ENCODE measurements at regions not wholly inside any gene's neighbourhood (a gene's known extent, or its start where the extent isn't known, plus 50 kb on each side); places are given as distances from the start of the nearest gene placed in this dataset.

DNA sequence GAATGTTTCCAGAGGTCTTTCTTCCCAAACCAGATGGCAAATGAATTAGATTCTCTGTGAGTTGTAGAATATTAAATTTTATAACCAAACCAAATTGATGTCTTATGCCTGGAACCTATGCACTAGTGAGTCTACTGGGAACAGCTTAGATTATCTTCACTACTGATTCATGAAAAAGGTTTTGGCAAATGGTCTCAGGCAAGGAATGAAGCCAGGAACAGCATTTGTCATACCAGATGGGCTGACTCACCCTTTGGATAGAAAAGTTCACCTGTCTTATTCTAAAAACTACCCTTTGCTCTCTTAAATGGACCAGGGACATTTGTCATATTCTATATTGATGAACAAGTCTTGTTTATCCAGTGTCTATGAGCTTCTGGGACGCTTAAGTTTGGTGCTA is 135.4 kb upstream of the ECI2 start:
- TF ChIP-seq, protein P1, sequence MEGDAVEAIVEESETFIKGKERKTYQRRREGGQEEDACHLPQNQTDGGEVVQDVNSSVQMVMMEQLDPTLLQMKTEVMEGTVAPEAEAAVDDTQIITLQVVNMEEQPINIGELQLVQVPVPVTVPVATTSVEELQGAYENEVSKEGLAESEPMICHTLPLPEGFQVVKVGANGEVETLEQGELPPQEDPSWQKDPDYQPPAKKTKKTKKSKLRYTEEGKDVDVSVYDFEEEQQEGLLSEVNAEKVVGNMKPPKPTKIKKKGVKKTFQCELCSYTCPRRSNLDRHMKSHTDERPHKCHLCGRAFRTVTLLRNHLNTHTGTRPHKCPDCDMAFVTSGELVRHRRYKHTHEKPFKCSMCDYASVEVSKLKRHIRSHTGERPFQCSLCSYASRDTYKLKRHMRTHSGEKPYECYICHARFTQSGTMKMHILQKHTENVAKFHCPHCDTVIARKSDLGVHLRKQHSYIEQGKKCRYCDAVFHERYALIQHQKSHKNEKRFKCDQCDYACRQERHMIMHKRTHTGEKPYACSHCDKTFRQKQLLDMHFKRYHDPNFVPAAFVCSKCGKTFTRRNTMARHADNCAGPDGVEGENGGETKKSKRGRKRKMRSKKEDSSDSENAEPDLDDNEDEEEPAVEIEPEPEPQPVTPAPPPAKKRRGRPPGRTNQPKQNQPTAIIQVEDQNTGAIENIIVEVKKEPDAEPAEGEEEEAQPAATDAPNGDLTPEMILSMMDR (conservative IDR thresholded peaks at IDR 0.05; ENCODE audit: low read length): no peak
- no peak for TF ChIP-seq EZH2phosphoT487 (IDR thresholded peaks at IDR 0.05; ENCODE audit: borderline replicate concordance, low read depth, low read length)
